ENCODE measurements at regions not wholly inside any gene's neighbourhood (a gene's known extent, or its start where the extent isn't known, plus 50 kb on each side); places are given as distances from the start of the nearest gene placed in this dataset.

DNA sequence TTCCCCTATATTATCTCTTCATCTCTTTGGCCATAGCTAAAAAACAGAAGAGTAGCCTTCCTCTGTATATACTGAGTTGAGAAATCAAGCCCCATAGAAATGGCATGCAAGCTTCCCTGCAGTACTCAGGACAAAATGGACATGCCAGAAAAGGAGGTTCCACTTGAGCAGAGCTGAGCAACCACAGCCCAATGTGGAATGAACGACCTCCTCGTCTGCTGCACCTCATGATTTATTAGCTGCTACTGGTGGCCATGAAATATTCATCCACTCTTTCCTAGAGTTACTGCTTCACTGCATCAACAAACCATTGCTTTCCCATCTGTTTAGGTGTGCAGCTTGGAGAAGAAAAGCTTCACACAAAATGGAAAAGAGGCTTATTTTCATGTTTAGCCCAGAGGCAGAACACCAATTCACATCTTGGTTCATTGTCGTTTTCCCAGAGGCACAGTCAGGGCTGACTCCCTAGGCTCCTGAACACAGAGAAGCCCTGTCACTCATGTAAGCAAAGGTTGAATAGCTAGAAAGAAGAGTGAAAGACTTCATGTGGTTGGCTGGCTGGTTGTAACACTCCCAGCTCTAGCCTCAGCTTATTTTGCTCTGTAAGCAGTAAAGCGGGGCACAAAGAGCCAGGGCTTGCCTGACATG is 148.0 kb downstream of the TSEN15 start:
- H3K4me1 ChIP-seq: no peaks in the 10 kb centered on the region
- DNase-seq (ENCODE audit: low spot score in 2 of 2): no peak
- no peaks in the 10 kb centered on the region for H3K27me3 ChIP-seq
- no peaks in the 10 kb centered on the region for H3K36me3 ChIP-seq
- no peak overlapping the region for H3K27ac ChIP-seq
- TF ChIP-seq POLR2A (IDR thresholded peaks at IDR 0.05) (no peak), POLR2AphosphoS5 (IDR thresholded peaks at IDR 0.05) (no peak)
- TF ChIP-seq, protein P1, sequence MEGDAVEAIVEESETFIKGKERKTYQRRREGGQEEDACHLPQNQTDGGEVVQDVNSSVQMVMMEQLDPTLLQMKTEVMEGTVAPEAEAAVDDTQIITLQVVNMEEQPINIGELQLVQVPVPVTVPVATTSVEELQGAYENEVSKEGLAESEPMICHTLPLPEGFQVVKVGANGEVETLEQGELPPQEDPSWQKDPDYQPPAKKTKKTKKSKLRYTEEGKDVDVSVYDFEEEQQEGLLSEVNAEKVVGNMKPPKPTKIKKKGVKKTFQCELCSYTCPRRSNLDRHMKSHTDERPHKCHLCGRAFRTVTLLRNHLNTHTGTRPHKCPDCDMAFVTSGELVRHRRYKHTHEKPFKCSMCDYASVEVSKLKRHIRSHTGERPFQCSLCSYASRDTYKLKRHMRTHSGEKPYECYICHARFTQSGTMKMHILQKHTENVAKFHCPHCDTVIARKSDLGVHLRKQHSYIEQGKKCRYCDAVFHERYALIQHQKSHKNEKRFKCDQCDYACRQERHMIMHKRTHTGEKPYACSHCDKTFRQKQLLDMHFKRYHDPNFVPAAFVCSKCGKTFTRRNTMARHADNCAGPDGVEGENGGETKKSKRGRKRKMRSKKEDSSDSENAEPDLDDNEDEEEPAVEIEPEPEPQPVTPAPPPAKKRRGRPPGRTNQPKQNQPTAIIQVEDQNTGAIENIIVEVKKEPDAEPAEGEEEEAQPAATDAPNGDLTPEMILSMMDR (IDR thresholded peaks at IDR 0.05): no peak
- intact Hi-C loops (cut with DNase I; ENCODE audit: low total_unique reads): no loop called here
- H3K9me3 ChIP-seq: no peaks in the 10 kb centered on the region
- no peak overlapping the region for H3K4me3 ChIP-seq

DNA sequence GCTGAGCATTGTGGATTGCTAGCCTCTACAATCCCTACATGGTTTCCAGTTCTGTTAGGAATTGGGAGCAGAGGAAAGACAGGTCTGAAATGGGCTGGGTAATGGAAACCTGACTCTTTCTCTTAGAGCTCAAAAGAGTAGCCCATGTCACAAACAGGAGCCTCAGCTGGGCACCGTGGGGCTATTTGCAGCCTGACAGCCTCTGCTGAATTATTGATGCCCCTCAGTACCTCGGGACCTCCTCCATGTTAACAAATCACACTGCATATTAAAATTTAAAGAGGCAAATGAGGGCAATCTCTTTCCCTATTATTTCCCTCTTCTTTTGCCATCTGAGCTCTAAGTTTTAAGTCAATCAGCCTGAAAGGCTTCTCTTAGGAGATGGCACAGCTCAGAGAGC is 157.1 kb downstream of the TSEN15 start:
- intact Hi-C loops (cut with DNase I; ENCODE audit: low total_unique reads): no loop called here
- no peak for TF ChIP-seq POLR2AphosphoS5 (IDR thresholded peaks at IDR 0.05)
- TF ChIP-seq, protein P1 (IDR thresholded peaks at IDR 0.05): no peak
- no peak for TF ChIP-seq POLR2A (IDR thresholded peaks at IDR 0.05)

DNA sequence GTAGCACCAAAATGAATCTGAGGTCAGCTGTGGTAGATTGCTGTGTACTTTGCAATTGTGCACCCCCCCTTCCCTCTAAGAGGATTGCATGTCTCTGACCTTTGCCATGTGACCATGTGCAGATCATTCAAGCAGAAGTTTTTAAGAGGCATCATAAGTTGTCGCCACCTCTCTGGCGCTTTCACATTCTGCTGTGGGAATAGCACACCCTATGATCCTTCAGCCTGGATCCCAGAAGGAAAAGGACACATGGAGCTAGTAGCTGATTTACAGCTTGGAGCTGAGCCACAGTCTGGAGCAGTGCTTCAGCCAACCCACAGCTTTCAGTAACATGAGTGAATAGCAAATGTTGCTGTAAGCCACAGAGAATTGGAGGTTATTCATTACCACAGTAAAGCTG is 158.5 kb downstream of the TSEN15 start:
- intact Hi-C loops (cut with DNase I; ENCODE audit: low total_unique reads): no loop called here
- Histone ChIP-seq H3K27me3 (no peaks in the 10 kb centered on the region), H3K4me1 (no peaks in the 10 kb centered on the region), H3K9me3 (no peaks in the 10 kb centered on the region), H3K36me3 (no peaks in the 10 kb centered on the region), H3K4me3 (no peak overlapping the region), H3K27ac (no peak overlapping the region)
- DNase-seq (ENCODE audit: low spot score in 2 of 2): no peak
- TF ChIP-seq, protein P1 (IDR thresholded peaks at IDR 0.05): no peak
- TF ChIP-seq POLR2AphosphoS5 (IDR thresholded peaks at IDR 0.05) (no peak), POLR2A (IDR thresholded peaks at IDR 0.05) (no peak)

More for the DNA sequence above, 157.1 kb downstream of the TSEN15 start:
- H3K27me3 ChIP-seq: no peaks in the 10 kb centered on the region
- no peaks in the 10 kb centered on the region for H3K36me3 ChIP-seq
- no peaks in the 10 kb centered on the region for H3K9me3 ChIP-seq
- DNase-seq (ENCODE audit: low spot score in 2 of 2): no peak
- no peak overlapping the region for H3K27ac ChIP-seq
- H3K4me3 ChIP-seq: no peak overlapping the region
- H3K4me1 ChIP-seq: no peaks in the 10 kb centered on the region

DNA sequence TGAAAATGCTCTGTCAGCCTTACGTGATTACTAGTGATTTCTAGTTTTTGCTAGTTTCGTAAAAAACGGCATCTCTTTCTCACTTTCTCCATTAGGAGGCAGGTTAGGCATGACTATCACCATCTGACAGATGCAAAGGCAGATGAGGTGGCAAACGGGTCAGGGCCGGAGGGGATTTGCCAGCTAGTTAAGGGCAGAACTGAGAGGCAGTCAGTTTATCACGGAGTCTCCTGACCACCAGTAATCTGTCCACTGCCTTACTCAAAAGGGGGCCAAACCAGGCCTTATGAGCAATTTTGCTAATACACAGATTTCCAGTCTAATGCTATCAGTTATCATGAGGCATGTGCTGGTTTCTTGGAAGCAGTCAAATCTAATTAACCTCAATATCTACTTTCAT is 159.3 kb downstream of the TSEN15 start:
- TF ChIP-seq POLR2AphosphoS5 (IDR thresholded peaks at IDR 0.05): no peak
- TF ChIP-seq, protein P1 (IDR thresholded peaks at IDR 0.05): no peak
- TF ChIP-seq POLR2A (IDR thresholded peaks at IDR 0.05): no peak
- H3K27ac ChIP-seq: no peak overlapping the region
- H3K9me3 ChIP-seq: no peaks in the 10 kb centered on the region
- no peak overlapping the region for H3K4me3 ChIP-seq
- H3K27me3 ChIP-seq: no peaks in the 10 kb centered on the region
- intact Hi-C loops (cut with DNase I; ENCODE audit: low total_unique reads): no loop called here
- H3K36me3 ChIP-seq: no peaks in the 10 kb centered on the region
- no peak for DNase-seq (ENCODE audit: low spot score in 2 of 2)
- H3K4me1 ChIP-seq: no peaks in the 10 kb centered on the region

DNA sequence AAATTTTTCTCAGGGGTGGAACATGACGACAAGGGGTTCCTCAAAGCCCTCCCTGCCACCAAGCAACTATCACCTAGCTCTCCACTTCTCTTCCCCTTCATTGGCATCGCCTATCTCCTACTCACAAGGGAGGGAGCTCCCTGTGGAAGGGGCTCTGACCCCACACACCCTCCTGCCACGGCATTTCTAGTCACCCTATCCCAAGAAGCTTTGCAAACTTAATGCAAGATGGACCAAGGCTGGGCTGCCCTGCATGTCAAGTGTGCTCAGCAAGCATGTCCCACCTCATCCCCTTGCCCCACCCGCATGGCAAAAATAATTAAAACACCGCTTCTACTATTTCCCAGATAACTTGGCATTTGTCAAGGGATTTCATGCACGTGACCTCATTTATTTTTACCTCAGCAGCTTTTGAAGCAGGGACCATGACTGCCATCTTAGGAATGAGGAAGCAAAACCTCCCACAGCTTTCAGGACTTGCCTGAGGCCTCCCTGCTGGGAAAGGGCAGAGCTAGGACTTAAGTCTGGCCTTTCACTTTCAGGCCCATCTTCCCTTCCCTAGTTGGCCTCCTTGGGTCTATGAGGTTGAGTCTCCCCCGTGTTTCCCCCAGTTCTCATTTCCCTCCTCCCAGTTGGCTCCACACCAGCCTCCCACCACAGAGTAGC is 161.3 kb downstream of the TSEN15 start:
- Histone ChIP-seq H3K36me3 (no peaks in the 10 kb centered on the region), H3K27me3 (no peaks in the 10 kb centered on the region), H3K9me3 (no peaks in the 10 kb centered on the region), H3K4me3 (peak overlapping the region in 1 of 3 donors; percentile 3), H3K4me1 (no peaks in the 10 kb centered on the region), H3K27ac (peak overlapping the region; percentile 72 to 86)
- intact Hi-C loops (cut with DNase I; ENCODE audit: low total_unique reads): no loop called here
- TF ChIP-seq POLR2AphosphoS5 (IDR thresholded peaks at IDR 0.05): peak in 1 of 3 donors; percentile 44
- TF ChIP-seq, protein P1 (IDR thresholded peaks at IDR 0.05): no peak
- no peak for TF ChIP-seq POLR2A (IDR thresholded peaks at IDR 0.05)
- peak in 1 of 2 donors; percentile 65 for DNase-seq (ENCODE audit: low spot score in 2 of 2)

Measured in breast epithelium (tissue), 4 donors.